ENCODE measurements at regions not wholly inside any gene's neighbourhood (a gene's known extent, or its start where the extent isn't known, plus 50 kb on each side); places are given as distances from the start of the nearest gene placed in this dataset.

GRCh38 chr15:67892559-67893377 lies 52.9 kb upstream of the RNU6-1 start:
- no peak for DNase-seq (ENCODE audit: low read depth in 3 of 3)

GRCh38 chr15:67895237-67895636 lies 55.4 kb upstream of the RNU6-1 start:
- DNase-seq (ENCODE audit: low read depth in 3 of 3) = no peak

DNA sequence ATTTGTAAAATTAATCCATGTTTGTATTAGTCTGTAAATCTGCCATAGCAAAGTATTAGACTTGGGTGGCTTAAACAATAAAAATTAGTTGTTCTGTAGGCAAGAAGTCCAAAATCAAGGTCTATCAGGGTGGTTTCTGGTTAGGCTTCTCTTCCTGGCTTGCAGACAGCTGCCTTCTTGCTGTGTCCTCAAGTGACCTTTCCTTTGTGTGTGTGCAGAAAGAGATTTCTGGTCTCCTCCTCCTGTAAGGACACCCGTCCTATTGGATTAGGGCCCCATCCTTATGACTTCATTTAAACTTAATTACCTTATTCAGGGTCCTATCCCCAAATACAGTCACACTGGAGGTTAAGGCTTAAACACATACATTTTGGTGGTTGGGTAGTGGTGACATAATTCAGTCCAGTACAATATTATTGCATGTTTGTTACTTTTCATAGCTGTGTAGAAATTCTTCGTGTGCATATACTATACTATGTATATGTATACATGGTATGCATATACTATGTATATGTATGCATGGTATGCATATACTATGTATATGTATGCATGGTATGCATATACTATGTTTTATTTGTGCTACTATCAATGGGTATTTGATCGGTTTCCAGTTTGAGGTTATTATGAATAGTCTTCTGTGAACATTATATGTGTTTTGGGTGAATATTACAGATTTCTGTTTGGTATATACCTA lies 57.9 kb upstream of the RNU6-1 start:
- no peak for DNase-seq (ENCODE audit: low read depth in 3 of 3)

DNA sequence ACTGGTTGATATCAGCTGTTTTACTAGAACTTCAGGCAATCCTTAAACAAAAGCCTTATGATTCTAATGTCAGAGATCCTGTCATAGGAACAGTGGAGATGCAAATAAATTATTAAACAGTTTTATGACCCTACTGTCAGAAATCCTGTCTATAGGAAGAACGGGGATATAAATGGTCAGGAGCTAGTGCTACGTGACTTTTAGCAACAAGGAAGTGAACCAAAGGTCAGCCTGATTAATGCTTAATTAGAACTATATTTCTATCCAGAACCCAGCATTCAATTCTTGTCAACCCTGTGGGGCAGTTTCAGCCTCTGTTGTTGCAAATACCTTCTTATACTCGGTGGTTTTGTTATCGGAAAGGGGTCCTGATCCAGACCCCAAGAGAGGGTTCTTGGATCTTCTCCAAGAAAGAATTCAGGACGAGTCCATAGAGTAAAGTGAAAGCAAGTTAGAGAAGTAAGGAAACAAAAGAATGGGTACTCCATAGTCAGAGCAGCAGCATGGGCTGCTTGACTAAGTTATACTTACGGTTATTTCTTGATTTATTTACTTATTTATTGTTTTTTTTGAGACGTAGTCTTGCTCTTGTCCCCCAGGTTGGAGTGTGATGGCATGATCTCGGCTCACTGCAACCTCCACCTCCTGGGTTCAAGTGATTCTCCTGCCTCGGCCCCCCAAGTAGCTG lies 59.9 kb upstream of the RNU6-1 start:
- no peak for DNase-seq (ENCODE audit: low read depth in 3 of 3)

DNA sequence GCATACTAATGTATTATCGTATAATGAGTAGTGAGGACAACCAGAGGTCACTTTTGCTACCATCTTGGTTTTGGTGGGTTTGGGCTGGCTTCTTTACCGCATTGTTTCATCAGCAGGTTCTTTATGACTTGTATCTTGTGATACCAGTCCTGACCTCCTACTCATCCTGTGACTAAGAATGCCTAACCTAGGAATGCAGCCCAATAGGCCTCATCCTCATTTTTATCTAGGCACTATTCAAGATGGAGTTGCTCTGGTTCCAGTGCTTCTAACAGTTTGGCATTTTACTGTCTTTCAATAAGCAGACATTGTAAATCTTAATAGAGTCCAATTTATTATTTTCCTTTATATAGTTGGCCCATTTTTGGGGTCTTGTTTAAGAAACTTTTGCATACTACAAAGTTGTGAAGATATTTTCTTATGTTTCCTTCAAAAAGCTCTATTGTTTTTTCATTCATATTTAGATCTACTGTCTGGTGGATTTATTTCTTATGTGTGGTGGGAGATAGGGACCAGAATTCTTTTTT lies 60.8 kb upstream of the RNU6-1 start:
- no peak for DNase-seq (ENCODE audit: low read depth in 3 of 3)

GRCh38 chr15:67901922-67902321 lies 62.1 kb upstream of the RNU6-1 start:
- no peak for DNase-seq (ENCODE audit: low read depth in 3 of 3)

DNA sequence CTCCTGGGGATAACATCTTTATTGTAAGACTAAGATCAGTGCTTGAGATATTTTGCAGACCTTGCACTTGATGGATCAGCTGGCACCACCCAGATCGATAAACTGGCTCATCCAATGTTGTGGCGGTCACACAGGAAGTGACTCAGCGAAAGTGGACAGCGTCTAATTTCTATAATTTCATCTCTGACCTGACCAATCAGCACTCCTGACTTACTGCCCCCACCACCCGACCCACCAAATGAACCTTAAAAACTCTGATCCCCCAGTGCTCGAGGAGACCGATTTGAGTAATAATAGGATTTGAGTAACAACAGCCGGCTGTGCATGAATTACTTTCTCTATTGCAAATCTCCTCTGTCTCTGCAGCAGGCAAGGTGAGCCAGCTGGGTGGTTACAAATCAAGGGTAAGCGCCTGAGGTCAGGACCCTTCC lies 62.7 kb upstream of the RNU6-1 start:
- no peak for DNase-seq (ENCODE audit: low read depth in 3 of 3)

- no peak for DNase-seq (ENCODE audit: low read depth in 3 of 3)
Measured at GRCh38 chr15:67903708-67904107, 63.9 kb upstream of the RNU6-1 start.

DNA sequence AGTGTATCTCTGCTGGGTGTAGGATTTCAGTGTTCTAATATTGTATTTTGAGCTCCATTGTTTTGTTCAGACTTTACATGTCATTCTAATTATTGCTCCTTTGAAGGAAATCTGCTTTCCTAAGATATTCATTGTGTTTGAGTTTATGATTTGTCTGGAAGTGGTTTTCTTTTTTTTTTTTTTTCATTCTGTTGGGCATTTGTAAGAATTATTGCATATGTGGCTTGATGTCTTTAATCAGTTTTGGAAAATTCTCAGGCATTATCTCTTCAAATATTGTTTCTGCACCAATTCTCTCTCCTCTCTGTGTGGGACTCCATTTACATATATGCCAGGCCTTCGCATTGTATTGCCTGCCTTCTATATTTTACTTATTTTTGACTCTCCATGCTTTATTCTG lies 65.8 kb upstream of the RNU6-1 start:
- no peak for DNase-seq (ENCODE audit: low read depth in 3 of 3)

DNA sequence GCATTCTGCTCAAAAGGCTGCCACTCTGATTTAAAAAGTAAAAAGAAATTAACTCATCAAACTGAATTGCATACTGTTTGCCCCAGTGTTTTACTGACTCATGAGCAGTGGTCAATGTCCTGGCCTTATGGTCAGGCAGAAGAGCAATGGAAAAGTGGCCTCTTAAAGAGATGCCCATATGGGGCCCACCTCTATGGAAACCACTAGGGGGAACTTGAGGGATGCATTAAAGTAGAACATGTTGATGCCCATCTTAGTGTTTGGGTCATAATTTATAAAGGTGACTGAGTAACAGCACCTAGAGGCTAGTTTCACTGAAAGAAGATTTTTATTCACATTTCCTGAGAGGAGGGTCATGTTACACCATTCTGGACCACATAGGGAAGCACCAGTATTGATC lies 66.5 kb upstream of the RNU6-1 start:
- DNase-seq (ENCODE audit: low read depth in 3 of 3) = no peak

- no peak for DNase-seq (ENCODE audit: low read depth in 3 of 3)
Measured at GRCh38 chr15:67907184-67907723, 67.4 kb upstream of the RNU6-1 start.

DNA sequence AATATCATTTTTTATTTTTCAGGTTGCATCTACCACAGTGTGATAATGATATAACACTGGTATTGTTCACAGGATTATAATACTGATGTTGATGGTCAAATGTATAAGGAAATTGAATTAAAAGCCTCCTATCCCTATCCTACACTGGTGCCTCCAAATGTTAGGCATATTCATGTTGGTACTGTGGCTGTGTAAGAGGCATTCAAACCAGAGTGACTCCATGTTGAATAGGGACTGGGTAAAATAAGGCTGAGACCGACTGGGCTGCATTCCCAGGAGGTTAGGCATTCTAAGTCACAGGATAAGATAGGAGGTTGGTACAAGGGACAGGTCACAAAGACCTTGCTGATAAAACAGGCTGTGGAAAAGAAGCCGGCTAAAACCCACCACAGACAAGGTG lies 68.9 kb upstream of the RNU6-1 start:
- no peak for DNase-seq (ENCODE audit: low read depth in 3 of 3)

DNA sequence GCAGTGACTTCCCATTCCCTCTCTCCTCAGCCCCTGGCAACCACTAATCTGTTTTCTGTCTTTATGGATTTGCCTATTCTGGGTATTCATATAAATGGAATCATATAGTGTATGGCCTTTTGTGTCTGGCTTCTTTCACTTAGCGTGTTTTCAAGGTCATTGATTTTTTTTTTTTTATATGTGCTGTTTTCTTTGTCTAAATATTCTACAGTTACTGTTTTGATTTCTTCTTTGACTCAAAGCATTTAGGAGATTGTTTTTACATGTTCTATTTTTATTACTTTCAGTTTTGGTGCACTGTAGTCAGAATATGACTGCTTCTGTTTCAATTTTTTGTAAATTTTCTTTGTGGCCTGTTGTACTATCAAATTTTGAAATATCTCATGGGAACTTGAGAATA lies 71.9 kb upstream of the RNU6-1 start:
- DNase-seq (ENCODE audit: low read depth in 3 of 3) = no peak

GRCh38 chr15:67914028-67914427 lies 74.2 kb upstream of the RNU6-1 start:
- DNase-seq (ENCODE audit: low read depth in 3 of 3) = no peak

- no peak for DNase-seq (ENCODE audit: low read depth in 3 of 3)
Measured at GRCh38 chr15:67914537-67915460, 75.0 kb upstream of the RNU6-1 start.

- no peak for DNase-seq (ENCODE audit: low read depth in 3 of 3)
Measured at GRCh38 chr15:67915461-67916374, 75.9 kb upstream of the RNU6-1 start.

DNA sequence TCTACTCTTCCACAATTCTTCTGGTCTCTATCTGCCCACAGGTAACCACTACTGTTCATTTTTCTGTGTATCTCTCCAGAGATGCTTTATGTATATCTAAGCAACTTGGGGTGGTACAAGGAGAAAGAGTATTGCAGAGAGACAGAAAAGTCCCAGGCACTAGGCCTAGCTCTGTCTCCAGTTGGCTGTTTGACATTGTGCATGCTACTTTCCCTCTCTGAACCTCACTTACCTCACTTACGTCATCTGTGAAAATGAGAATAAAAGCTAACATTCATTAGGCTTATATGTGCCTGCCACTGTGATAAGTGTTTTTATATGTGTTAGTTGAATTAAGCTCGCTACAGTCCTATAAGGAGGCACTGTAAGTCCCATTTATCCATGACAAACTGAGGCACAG lies 76.7 kb upstream of the RNU6-1 start:
- DNase-seq (ENCODE audit: low read depth in 3 of 3) = no peak

- no peak for DNase-seq (ENCODE audit: low read depth in 3 of 3)
Measured at GRCh38 chr15:67917037-67917436, 77.2 kb upstream of the RNU6-1 start.

- no peak for DNase-seq (ENCODE audit: low read depth in 3 of 3)
Measured at GRCh38 chr15:67917636-67918035, 77.8 kb upstream of the RNU6-1 start.
